IPS DF 19.7 (cell line): ENCODE measurements at regions not wholly inside any gene's neighbourhood (a gene's known extent, or its start where the extent isn't known, plus 50 kb on each side); places are given as distances from the start of the nearest gene placed in this dataset.
"Not testable (repeated sequence)": the region's sequence is repeated elsewhere in the genome, so short reads cannot be mapped to it uniquely, and the experiment has no call there.

ENCODE experiments used
- DNase-seq: peaks from one replicate; pipeline ENCODE4 v3.0.0-alpha.2; 2013; ENCODE audit warnings: low read depth, low spot score

DNA sequence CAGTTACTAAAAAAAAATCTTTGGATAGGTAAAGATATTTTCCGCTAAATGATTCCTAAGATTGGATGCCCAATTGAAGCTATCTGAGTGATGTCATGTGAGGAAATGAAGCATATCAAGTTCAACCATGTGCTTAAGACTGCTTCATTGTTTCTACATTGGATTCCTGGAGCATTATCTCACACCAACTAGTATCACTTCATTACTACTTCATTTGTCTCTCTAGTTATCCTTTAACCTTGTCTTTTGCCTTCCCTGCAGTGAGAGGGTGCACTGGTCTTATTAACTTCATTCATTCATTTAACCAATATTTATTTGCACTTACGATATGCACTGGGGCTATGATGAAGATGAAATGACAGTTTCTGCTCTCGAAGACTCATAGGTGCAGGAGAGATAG lies 198.1 kb downstream of the SLC38A4 start:
- no peak for DNase-seq

DNA sequence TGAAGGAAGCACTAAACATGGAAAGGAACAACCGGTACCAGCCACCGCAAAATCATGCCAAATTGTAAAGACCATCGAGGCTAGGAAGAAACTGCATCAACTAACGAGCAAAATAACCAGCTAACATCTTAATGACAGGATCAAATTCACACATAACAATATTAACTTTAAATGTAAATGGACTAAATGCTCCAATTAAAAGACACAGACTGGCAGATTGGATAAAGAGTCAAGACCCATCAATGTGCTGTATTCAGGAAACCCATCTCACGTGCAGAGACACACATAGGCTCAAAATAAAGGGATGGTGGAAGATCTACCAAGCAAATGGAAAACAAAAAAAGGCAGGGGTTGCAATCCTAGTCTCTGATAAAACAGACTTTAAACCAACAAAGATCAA lies 206.3 kb downstream of the SLC38A4 start:
- DNase-seq = not testable (repeated sequence)

DNA sequence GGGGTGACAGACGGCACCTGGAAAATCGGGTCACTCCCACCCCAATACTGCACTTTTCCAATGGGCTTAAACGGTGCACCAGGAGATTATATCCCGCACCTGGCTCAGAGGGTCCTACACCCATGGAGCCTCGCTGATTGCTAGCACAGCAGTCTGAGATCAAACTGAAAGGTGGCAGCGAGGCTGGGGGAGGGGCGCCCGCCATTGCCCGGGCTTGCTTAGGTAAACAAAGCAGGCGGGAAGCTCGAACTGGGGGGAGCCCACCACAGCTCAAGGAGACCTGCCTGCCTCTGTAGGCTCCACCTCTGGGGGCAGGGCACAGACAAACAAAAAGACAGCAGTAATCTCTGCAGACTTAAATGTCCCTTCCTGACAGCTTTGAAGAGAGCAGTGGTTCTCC lies 208.1 kb downstream of the SLC38A4 start:
- not testable (repeated sequence) for DNase-seq

DNA sequence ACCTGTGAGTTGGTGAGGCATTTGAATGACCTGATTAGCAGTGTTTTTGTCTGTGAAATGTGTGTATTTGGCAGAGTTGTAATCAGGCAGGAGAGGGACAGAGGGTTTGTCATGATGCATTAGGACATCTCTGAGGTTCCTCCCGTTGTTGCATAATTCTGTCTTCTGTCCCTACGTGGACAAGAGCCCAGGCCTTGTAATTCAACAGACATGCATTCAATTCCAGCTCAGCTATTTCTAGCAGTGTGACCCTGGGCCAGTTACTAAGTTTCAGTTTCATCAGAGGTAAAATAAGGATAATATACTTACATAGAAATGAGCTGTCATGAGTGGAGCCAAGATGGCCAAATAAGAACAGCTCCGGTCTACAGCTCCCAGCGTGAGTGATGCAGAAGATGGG lies 208.6 kb downstream of the SLC38A4 start:
- DNase-seq = no peak

DNA sequence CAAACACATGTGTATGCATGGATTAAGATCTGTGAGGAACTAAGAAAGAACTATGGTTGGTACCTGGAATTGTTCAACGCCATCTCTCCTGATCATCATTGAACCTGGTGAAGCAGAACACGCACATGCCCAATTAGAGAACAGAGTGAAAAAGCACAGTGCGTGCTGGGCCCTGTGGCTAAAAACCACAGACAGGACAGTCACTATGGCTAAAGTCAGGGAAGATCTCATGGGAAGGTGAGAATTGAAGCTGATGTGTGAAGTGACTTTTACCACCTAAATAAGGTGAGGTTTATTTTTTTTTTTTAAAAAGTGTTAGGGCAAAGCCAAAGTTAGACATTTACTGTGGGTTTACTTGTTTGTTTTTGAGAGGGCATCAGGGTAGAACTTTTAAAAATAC lies 215.0 kb downstream of the SLC38A4 start:
- no peak for DNase-seq

DNA sequence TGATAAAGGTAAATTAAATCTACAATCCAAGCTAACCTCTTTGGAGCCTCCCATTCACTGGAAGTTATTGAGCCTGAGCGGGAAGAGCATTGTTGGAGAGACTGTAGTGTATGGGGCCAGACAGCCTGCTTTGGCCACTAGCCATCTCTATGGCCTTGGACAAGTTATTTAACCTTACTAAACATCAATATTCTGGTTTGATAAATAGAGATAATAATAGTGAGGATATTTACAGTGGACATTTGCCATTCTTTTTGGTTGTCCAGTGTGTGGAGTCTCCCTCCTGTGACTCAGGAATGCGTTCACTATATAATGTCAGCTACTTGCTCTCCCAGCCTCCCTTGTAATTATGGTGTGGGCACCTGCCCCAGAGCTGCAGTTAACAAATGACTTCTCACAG lies 216.1 kb downstream of the SLC38A4 start:
- DNase-seq = no peak

DNA sequence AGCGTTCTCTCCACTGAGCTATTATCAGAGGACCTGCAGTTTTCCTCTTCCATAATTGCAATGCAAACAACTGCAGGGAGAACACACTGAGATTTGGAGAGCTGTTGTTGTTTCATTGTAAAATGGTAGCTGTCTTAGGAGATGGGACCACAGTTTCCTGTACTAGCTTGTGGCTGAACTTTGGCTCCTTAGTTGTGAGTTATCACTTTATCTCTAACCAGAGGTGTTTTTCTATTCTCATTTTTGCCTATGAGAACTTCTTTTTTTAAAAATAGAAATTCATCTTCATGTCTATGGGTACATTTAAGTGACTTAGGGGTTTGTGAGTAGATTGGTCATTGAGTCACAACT lies 216.5 kb downstream of the SLC38A4 start:
- DNase-seq = no peak

DNA sequence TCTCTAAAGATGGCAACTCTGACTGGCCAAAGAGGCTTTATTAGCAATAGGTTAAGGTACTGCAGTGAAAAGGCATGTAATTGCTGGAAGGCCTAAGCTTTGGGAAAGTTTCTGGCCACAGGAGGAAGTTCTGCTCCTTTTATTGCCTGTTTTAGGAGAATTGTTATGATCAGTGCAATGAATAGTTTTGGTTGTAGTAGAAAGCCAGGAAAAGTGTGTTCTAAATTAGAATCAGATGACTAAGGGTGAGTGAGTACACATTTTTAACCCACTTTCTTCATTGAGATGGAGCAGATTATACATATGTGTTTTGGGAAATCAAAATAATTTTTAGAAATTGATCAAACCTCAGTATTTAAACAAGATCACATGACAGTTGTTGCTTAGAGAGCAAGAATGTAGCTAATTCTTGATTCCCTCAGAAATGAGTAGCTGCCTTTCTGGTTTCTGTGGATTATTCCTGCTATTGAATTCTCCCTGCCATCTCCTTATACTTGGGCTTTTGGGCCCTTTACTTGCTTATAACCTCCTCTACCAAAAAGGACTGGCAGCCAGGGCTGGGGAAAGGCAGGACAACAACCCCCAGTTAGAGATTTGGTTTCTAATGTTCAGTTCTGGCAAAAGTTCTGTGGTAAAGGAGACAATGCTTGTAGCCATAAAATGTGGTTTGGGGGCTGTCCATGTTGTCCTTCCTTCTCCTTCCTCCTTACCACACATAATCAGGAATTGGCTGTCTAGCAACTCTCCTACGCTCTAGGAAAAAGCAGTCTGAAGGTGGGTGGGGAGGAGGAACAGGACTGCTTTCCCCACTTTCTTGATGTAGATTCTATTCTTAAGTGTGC lies 217.1 kb downstream of the SLC38A4 start:
- DNase-seq = no peak

DNA sequence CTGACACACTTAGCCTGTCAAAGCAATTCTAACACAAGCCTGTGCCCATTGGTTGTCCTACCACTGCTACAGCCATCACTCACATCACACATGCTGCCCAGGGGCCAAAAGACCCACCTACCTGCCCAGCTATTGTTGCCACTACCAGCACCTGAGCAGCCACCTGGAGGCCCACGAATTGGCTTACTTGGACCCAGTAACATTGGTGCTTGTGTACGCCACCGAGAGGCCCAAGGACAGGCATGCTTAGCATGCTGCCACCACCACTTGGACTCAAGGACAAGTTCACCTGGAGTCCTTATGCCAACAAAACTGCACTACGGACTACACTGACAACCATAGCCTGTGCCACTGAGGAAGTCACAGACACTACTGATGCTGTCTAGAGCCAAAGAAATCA lies 221.1 kb downstream of the SLC38A4 start:
- DNase-seq = no peak

DNA sequence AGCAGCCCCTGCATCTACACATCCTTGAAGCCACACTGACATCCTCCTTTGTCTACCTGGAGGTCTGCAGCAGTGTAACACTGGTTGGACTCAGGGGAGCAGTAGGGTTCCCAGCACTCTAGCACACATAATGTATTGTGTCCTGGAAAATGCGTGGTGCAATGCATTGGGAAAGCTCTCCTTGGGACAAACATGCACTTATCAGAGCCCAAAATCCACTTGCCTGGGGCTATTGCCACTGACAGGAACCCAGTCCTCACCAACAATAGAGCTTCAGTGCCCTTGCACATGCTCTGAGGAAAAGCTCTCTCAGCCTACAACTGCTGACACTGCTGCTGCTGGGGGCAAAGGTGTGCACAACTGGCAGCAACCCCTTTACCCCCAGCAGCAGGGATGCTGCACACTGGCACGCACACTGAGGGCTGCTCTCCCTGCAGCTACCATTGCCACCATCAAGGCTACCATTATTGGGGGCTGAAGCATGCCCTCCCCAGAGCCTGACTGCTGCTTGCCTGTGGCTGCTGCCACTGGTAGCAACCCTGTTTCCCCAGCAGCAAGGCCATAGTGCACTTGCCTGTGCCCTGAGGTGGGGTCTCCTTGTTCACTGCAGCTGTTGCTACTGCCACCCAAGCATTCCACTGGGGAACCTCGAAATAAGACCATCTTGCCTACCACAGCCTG lies 221.9 kb downstream of the SLC38A4 start:
- no peak for DNase-seq

DNA sequence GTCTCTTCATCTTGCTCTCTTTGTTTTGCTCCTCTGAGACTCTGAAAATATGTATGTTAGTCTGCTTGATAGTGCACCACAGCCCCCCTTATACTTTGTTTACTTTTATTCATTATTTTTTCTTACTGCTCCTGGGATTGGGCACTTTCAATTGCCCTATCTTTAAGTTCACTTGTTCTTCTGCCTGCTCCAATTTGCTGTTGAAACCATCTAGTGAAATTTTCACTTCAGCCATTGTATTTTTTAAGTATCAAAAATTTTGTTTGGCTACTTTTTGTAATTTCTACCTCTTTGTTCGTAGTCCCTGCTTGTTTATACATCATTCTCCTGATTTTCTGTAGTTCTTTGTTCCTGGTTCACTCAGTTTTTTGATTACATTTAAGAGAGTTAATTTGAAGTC lies 223.3 kb downstream of the SLC38A4 start:
- no peak for DNase-seq

DNA sequence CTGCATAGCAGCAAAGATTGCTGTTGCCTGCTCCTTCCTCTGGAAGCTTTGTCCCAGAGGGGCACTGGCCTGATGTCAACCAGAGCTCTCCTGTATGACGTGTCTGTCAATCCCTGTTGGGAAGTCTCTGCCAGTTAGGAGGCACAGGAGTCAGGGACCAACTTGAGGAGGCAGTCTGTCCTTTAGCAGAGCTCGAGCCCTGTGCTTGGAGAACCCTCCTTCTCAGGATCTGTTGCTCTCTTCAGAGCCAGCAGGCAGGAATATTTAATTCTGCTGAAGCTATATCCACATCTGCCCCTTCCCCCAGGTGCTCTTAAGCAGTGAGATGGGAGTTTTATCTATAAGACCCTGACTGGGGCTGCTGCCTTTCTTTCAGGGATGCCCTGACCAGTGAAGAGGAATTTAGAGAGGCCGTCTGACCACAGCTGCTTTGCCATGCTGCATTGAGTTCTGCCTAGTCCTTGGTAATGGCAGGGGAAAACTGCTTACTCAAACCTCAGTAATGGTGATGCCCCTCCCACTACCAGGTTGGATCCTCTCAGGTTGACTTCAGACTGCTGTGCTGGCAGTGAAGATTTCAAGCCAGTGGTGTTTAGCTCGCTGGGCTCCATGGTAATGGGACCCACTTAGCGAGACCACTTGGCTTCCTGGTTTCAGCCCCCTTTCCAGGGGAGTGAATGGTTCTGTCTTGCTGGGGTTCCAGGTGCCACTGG lies 218.6 kb upstream of the SLC38A2 start:
- DNase-seq = no peak

DNA sequence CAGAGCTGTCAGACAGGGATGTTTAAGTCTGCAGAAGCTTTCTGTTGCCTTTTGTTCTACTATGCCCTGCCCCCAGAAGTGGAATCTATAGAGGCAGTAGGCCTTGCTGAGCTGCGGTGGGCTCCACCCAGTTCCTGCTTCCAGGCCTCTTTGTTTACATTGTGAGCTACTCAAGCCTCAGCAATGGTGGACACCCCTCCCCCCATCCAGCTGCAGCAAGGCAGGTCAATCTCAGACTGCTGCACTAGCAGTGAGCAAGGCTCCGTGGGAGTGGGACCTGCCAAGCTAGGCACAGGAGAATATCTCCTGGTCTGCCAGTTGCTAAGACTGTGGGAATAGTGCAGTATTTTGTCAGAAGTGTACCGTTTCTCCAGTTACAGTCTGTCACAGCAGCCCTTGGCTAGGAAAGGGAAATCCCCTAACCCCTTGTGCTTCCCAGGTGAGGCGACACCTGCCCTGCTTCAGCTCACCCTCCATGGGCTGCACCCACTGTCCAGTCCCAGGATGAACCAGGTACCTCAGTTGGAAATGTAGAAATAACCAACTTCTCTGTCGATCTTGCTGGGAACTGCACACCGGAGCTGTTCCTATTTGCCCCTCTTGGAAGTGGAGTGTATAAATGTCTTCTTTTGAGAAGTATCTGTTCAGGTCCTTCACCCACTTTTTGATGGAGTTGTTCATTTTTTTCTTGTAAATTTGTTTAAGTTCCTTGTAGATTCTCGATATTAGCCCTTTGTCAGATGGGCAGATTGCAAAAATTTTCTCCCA lies 213.5 kb upstream of the SLC38A2 start:
- DNase-seq = peak; percentile 75

DNA sequence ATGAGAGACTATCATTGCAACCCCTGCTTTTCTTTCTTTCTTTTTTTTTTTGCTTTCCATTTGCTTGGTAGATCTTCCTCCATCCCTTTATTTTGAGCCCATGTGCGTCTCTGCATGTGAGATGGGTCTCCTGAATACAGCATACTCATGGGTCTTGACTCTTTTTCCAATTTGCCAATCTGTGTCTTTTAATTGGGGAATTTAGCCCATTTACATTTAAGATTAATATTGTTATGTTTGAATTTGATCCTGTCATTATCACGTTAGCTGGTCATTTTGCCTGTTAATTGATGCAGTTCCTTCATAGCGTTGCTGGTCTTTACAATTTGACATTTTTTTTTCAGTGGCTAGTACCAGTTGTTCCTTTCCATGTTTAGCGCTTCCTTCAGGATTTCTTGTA lies 211.5 kb upstream of the SLC38A2 start:
- not testable (repeated sequence) for DNase-seq

DNA sequence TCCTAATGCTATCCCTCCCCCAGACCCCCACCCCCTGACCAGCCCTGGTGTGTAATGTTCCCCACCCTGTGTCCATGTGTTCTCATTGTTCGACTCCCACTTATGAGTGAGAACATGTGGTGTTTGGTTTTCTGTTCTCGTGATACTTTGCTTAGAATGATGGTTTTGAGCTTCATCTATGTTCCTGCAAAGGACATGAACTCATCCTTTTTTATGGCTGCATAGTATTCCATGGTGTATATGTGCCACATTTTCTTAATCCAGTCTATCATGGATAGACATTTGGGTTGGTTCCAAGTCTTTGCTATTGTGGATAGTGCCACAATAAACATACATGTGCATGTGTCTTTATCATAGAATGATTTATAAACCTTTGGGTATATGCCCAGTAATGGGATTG lies 209.4 kb upstream of the SLC38A2 start:
- DNase-seq = not testable (repeated sequence)

DNA sequence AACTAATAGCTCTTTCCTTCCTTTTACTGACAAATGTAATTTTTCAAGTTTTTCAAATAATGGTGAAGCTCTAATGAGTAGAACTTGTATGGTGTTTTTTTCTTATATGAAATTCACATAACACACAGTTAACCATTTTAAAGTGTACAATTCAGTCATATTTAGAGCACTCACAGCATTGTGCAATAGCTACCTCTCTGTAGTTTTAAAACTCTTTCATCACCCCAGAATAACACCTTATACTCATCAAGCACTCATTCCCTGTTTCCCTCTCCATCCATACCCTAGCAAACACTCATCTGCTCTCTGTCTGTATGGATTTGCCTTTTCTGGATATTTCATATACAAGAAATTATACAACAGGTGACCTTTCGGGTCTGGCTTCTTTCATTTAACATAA lies 207.9 kb upstream of the SLC38A2 start:
- no peak for DNase-seq

DNA sequence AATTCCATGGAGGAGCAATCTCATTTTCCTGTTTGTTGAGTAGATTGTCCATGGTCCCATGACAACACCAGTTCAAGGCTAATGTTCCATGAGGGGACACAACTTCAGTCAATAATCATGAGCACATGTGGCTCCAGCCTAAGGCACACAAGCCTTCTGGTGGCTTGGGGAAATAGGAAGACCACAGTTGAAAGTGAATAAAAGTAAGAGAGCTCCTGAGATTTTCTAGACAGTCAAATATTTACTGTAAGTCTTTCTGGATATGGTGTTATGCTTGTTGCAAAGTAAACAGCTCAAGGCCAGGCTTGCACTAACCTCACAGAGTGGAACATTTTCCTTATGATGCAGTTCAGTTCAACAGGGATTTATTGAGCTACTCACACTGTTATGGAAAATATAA lies 206.9 kb upstream of the SLC38A2 start:
- no peak for DNase-seq

DNA sequence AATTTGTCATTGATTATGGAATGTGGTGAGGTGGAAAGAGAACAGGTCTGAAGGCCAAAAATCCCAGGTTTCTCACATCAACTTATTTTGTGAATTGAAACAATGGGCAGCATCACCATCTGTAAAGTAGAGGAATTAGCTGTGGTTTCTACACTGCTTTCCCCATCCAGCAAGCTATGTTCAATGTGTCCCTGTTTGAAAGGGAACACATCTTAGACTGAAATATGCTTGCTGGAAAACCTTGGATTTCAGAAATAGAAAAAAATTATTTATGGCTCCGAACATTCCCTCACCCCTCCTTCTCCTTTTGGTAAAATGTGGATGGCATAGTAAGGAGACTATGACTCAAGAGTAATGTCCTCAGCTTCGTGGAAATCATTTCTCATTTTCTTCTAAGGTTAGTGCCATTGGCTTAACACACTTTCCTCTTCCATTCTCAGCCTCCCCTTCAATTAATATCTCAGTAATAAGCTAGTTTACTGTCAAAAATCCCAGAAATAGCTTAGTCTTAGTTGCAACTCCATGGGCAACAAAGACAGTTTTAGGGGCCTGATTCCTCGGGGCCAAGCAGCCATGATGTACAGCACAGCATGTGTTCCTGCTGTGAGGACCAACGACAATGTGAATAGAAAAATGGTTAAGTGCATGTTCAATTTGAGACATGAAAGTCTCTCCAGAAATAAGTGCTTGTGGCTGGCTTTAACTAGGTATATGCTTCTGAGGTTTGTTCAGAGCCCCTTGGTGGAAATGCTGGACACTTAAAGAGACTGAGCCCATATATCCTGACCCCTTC lies 205.8 kb upstream of the SLC38A2 start:
- DNase-seq = no peak

DNA sequence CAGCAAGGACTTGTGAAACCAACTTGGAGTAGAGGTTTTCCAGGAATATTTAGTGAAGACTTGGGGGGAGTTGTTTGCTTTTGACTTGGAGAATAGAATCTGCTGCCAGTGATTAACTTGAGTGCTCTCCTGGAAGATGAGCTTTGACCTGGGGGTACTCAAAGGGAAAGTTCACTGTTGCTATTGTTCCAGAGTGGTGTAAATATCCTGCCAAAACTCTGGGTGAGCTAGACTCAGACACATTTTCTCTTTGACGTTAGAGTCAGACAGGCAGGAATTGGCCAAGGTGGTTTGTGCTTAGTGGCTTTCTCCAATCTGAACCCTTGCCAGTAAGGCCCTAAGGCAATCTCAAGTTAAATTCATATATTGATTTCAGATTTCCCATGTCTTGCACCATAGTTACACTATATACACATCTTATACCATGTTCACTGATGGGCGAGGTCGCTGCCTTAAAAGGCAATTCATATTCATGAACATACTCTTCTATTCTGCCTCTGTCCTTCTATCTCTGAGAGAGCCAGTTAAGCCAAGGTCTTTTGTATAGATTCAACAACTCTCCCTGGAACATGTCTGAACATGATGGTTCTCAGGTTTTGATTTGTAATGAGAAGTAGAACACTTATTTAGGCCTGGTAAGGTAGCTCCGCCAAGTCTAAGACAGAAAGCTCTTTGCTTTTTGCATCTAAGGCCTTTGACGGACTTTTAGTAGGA lies 204.6 kb upstream of the SLC38A2 start:
- DNase-seq = no peak

DNA sequence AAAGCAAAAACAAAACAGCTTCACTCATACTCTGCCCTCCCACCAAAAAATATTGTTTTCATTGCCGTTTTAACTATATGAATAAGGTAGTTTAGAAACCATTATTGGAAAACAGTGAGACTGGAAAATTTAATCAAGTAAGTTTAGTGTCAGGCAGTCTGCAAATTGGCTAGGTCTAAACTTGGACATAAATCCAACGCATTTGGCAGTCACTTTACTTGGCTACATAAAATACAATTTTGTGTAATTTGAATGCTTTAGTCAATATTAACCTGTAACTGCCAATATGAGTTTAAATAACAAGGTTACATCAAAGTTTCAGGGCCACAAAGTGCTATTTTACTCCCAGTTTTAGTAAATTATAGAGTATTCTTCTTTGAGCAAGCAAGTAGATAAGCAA lies 202.3 kb upstream of the SLC38A2 start:
- no peak for DNase-seq

DNA sequence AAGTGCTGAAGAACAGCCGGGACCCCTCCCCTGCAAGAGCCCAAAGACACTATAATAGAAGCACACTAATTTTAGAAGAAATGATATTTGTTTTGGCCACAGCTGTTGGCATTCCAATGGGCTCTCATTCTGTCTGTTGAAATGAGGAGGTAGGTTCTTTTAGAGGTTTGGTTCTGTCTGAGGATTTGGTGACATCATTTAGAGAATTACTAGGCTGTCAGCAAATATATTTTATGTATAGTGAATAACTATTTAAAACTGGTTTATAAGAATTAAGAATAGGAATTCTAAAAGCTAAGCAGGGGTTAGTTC lies 200.7 kb upstream of the SLC38A2 start:
- no peak for DNase-seq
